SH-SY5Y (cell line): ENCODE measurements at regions not wholly inside any gene's neighbourhood (a gene's known extent, or its start where the extent isn't known, plus 50 kb on each side); places are given as distances from the start of the nearest gene placed in this dataset.

ENCODE experiments used
- GATA2 ChIP-seq: IDR thresholded peaks from 2 replicates; pipeline ENCODE4 v1.6.1; 2011; ENCODE audit warnings: mild to moderate bottlenecking, low read depth, low read length
- GATA3 ChIP-seq: IDR thresholded peaks from 2 replicates; pipeline ENCODE4 v1.6.1; 2011; ENCODE audit warnings: low read depth, mild to moderate bottlenecking, low read length, moderate library complexity

- TF ChIP-seq GATA2 (no peak), GATA3 (no peak)
These were observed 59.9 kb upstream of the PMEPA1 start for GRCh38 chr20:57769756-57770155.

- no peak for TF ChIP-seq GATA3
- TF ChIP-seq GATA2, result no peak
These were observed 58.7 kb upstream of the PMEPA1 start for GRCh38 chr20:57768519-57768918.

GRCh38 chr20:57767441-57767840, 57.6 kb upstream of the PMEPA1 start:
- TF ChIP-seq GATA3 (no peak), GATA2 (no peak)

GRCh38 chr20:57763235-57763595, 53.4 kb upstream of the PMEPA1 start:
- TF ChIP-seq GATA3, result no peak
- TF ChIP-seq GATA2, result no peak

DNA sequence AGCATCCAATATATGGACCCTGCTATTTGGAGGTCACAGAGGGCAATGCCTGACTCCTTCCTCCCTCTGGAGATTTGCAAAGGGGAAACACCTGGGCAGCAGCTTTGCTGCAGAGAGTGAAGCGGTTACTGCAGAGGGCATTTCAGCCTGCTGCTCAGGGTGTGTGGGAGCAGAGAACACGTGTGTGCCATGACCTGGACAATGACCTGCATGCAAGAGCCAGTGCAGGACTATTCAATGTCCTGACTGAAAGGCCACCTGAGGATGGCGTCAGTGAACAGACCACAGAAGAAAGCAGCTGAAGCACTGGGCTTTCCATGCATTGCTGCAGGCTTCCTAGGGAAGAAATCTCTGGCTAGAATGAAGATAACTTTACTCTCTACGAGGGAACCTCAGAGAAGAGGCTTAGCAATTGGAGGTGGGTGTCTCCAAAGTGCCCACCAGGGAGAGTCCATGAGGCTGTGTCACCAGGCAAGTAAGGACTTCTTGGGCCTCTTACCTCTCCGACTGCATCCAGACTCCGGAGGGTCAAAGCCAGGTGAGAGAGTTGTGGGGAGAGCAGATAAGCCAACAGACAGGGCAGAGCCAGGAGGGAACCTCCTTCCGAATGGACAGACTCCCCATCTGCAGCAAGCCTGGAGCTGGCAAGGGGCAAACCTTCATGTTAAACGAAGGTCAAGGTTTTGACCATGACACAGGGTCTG, 52.9 kb upstream of the PMEPA1 start:
- TF ChIP-seq GATA3 (no peak), GATA2 (no peak)

DNA sequence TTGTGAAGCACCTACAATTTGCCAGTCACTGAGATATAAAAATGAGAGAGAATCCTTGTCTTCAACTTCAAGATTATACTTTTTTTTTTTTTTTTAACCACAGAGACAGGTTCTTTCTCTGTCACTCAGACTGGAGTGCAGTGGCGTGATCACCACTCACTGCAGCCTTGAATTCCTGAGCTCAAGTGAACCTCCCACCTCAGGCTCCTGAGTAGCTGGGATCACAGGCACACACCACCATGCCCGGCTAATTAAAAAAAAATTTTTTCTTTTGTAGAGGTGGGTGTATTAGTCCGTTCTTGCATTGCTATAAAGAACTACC, 51.6 kb upstream of the PMEPA1 start:
- TF ChIP-seq GATA2, result no peak
- no peak for TF ChIP-seq GATA3

- TF ChIP-seq GATA2 (no peak), GATA3 (no peak)
These were observed 51.0 kb upstream of the PMEPA1 start for GRCh38 chr20:57760698-57761412.

DNA sequence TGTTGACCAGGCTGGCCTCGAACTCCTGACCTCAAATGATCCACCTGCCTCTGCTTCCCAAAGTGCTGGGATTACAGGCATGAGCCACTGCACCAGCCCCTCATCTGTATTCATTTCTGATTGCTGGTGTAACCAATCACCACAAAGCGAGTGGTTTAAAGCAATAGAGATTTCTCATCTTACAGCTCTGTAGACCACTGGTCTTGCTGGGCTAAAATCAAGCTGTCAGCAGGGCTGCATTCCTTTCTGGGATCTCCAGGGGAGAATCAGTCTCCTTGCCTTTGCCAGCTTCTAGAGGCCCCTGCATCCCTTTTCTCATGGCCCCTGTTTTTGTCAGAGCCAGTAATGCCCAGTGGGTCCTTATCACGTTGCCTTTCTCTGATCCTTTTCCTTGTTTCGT, 49.9 kb upstream of the PMEPA1 start:
- no peak for TF ChIP-seq GATA3
- no peak for TF ChIP-seq GATA2
